OCI-LY1 (cell line): ENCODE measurements at regions not wholly inside any gene's neighbourhood (a gene's known extent, or its start where the extent isn't known, plus 50 kb on each side); places are given as distances from the start of the nearest gene placed in this dataset.

Experiments used
- H2AFZ ChIP-seq: fragments of 200-600 bp; sonication (generic), shearing (Covaris generic); 2 replicates; pipeline ENCODE4 v1.6.0; 2014; ENCODE audit warnings: antibody characterized with exemption, mild to moderate bottlenecking, low read length
- H3F3A ChIP-seq: fragments of 200-600 bp; sonication (generic), shearing (Covaris generic); 2 replicates; pipeline ENCODE4 v1.6.0; 2014; ENCODE audit warnings: mild to moderate bottlenecking, antibody characterized with exemption, low read length, moderate library complexity; ENCODE audit not compliant: insufficient read depth
- H3K27ac ChIP-seq: fragments of 200-600 bp; sonication (generic); 2 replicates; pipeline ENCODE4 v1.5.1; 2014; ENCODE audit warnings: low read length, mixed run types, mild to moderate bottlenecking, low read depth; ENCODE audit not compliant: poor library complexity, severe bottlenecking
- H3K27me3 ChIP-seq: fragments of 200-600 bp; sonication (generic); 2 replicates; pipeline ENCODE4 v1.6.0; 2014; ENCODE audit warnings: antibody characterized with exemption, mild to moderate bottlenecking, low read length, moderate library complexity; ENCODE audit not compliant: insufficient read depth
- H3K36me3 ChIP-seq: fragments of 200-600 bp; sonication (generic); 2 replicates; pipeline ENCODE4 v1.6.1; 2014; ENCODE audit warnings: mild to moderate bottlenecking, antibody characterized with exemption, low read length, moderate library complexity, mixed read lengths; ENCODE audit not compliant: insufficient read depth
- H3K4me1 ChIP-seq: fragments of 200-600 bp; sonication (generic); 2 replicates; pipeline ENCODE4 v1.5.1; 2014; ENCODE audit warnings: mild to moderate bottlenecking, low read length, moderate library complexity; ENCODE audit not compliant: insufficient read depth, severe bottlenecking
- H3K4me2 ChIP-seq: fragments of 200-600 bp; sonication (generic), shearing (Covaris generic); 2 replicates; pipeline ENCODE4 v1.6.1; 2014; ENCODE audit warnings: low read length
- H3K4me3 ChIP-seq: fragments of 200-600 bp; sonication (generic); 2 replicates; pipeline ENCODE4 v1.5.1; 2014; ENCODE audit warnings: low read length, low read depth, mild to moderate bottlenecking, mixed read lengths; ENCODE audit not compliant: poor library complexity, severe bottlenecking
- H3K79me2 ChIP-seq: fragments of 200-600 bp; shearing (Covaris generic); 2 replicates; pipeline ENCODE4 v1.6.1; 2016; ENCODE audit warnings: mixed run types, low read length, mixed read lengths; ENCODE audit not compliant: insufficient read depth
- H3K9ac ChIP-seq: fragments of 200-600 bp; sonication (generic), shearing (Covaris generic); 2 replicates; pipeline ENCODE4 v1.6.1; 2014; ENCODE audit warnings: mild to moderate bottlenecking, low read length, mixed read lengths
- H3K9me2 ChIP-seq: fragments of 200-600 bp; sonication (generic), shearing (Covaris generic); 2 replicates; pipeline ENCODE4 v1.6.1; 2014; ENCODE audit warnings: low read depth, mild to moderate bottlenecking, low read length, mixed read lengths
- H3K9me3 ChIP-seq: fragments of 200-600 bp; shearing (Covaris generic); 2 replicates; pipeline ENCODE4 v1.6.1; 2014; ENCODE audit warnings: low read length, mixed read lengths
- H4K20me1 ChIP-seq: fragments of 200-600 bp; sonication (generic), shearing (Covaris generic); 2 replicates; pipeline ENCODE4 v1.6.0; 2016; ENCODE audit warnings: mild to moderate bottlenecking, low read length; ENCODE audit not compliant: insufficient read depth
- EZH2 ChIP-seq: fragments of 200-600 bp; sonication (generic), shearing (Covaris generic); IDR thresholded peaks from 2 replicates; pipeline ENCODE4 v1.8.0; 2017; ENCODE audit warnings: borderline replicate concordance, mixed run types, mild to moderate bottlenecking, antibody characterized with exemption, low read length, moderate library complexity, mixed read lengths
- TF ChIP-seq, protein P1 (sequence below): fragments of 200-600 bp; sonication (generic), shearing (Covaris generic); IDR thresholded peaks from 2 replicates; pipeline ENCODE4 v1.5.1; 2017; ENCODE audit warnings: mild to moderate bottlenecking, antibody characterized with exemption, low read length, moderate library complexity, mixed read lengths

DNA sequence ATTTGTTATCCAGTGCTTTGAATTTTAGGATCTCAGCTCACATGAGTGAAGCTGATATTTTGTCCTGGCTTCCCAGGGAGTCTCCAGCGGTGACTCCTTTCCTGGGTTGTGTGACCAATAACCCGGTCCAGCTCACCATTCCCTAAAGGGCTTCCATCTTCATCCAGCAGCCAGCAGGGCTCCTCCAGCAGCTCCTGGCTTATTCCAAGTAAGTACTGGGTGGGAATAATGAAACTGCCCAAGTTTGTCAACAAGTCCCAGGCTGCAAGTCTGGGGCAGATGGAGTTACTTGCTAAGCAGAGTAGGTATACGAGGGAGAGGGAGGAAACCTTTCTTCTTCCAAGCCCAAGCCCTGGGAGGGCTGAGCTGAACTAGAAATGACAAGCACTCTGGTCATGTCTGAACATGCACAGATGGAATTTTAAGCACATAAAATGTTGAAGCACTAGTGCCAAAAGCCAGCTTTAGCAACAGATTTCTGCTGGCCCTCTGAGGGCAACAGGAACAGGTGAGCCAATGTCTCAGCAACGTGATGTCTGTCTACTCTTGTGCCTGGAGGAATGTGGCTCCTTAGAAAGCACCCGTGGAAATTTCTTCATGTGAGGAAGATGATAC, 153.7 kb upstream of the DAPK1 start:
- H2AFZ ChIP-seq: no peak overlapping the region
- no peak overlapping the region for H3K27ac ChIP-seq
- no peaks in the 10 kb centered on the region for H4K20me1 ChIP-seq
- H3K9me2 ChIP-seq: no peaks in the 10 kb centered on the region
- no peaks in the 10 kb centered on the region for H3K9me3 ChIP-seq
- no peaks in the 10 kb centered on the region for H3F3A ChIP-seq
- H3K27me3 ChIP-seq: no peaks in the 10 kb centered on the region
- no peak overlapping the region for H3K4me3 ChIP-seq
- H3K4me1 ChIP-seq: no peaks in the 10 kb centered on the region
- no peak overlapping the region for H3K4me2 ChIP-seq
- no peaks in the 10 kb centered on the region for H3K79me2 ChIP-seq
- H3K9ac ChIP-seq: no peak overlapping the region
- TF ChIP-seq, protein P1, sequence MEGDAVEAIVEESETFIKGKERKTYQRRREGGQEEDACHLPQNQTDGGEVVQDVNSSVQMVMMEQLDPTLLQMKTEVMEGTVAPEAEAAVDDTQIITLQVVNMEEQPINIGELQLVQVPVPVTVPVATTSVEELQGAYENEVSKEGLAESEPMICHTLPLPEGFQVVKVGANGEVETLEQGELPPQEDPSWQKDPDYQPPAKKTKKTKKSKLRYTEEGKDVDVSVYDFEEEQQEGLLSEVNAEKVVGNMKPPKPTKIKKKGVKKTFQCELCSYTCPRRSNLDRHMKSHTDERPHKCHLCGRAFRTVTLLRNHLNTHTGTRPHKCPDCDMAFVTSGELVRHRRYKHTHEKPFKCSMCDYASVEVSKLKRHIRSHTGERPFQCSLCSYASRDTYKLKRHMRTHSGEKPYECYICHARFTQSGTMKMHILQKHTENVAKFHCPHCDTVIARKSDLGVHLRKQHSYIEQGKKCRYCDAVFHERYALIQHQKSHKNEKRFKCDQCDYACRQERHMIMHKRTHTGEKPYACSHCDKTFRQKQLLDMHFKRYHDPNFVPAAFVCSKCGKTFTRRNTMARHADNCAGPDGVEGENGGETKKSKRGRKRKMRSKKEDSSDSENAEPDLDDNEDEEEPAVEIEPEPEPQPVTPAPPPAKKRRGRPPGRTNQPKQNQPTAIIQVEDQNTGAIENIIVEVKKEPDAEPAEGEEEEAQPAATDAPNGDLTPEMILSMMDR: no peak
- no peak for TF ChIP-seq EZH2
- H3K36me3 ChIP-seq: no peaks in the 10 kb centered on the region

GRCh38 chr9:87346061-87346665, 151.5 kb upstream of the DAPK1 start:
- H4K20me1 ChIP-seq: no peaks in the 10 kb centered on the region
- no peak overlapping the region for H3K4me3 ChIP-seq
- no peak overlapping the region for H3K9ac ChIP-seq
- no peak overlapping the region for H3K27ac ChIP-seq
- TF ChIP-seq, protein P1: no peak
- TF ChIP-seq EZH2: no peak
- H3K4me2 ChIP-seq: no peak overlapping the region
- no peaks in the 10 kb centered on the region for H3K79me2 ChIP-seq
- H3K27me3 ChIP-seq: no peaks in the 10 kb centered on the region
- H3K4me1 ChIP-seq: no peaks in the 10 kb centered on the region
- no peaks in the 10 kb centered on the region for H3K36me3 ChIP-seq
- no peaks in the 10 kb centered on the region for H3F3A ChIP-seq
- no peak overlapping the region for H2AFZ ChIP-seq
- H3K9me3 ChIP-seq: no peaks in the 10 kb centered on the region
- no peaks in the 10 kb centered on the region for H3K9me2 ChIP-seq

GRCh38 chr9:87350915-87351314, 146.8 kb upstream of the DAPK1 start:
- no peaks in the 10 kb centered on the region for H3K27me3 ChIP-seq
- no peak overlapping the region for H3K4me3 ChIP-seq
- H3K4me2 ChIP-seq: no peak overlapping the region
- no peak overlapping the region for H2AFZ ChIP-seq
- H3F3A ChIP-seq: no peaks in the 10 kb centered on the region
- no peak overlapping the region for H3K27ac ChIP-seq
- no peaks in the 10 kb centered on the region for H3K4me1 ChIP-seq
- TF ChIP-seq EZH2: no peak
- TF ChIP-seq, protein P1: no peak
- H3K9me2 ChIP-seq: no peaks in the 10 kb centered on the region
- no peaks in the 10 kb centered on the region for H3K79me2 ChIP-seq
- no peaks in the 10 kb centered on the region for H3K36me3 ChIP-seq
- H4K20me1 ChIP-seq: no peaks in the 10 kb centered on the region
- H3K9ac ChIP-seq: no peak overlapping the region
- no peaks in the 10 kb centered on the region for H3K9me3 ChIP-seq
